ENCODE measurements at regions not wholly inside any gene's neighbourhood (a gene's known extent, or its start where the extent isn't known, plus 50 kb on each side); places are given as distances from the start of the nearest gene placed in this dataset.
A peak's percentile ranks its signal among the peaks of the same experiment; 100 is the strongest.

- TF ChIP-seq RERE (CRISPR knock-in tag; IDR thresholded peaks at IDR 0.05; ENCODE audit: borderline replicate concordance) (no peak), CXXC5 (CRISPR knock-in tag; IDR thresholded peaks at IDR 0.05) (no peak), NR4A1 (CRISPR knock-in tag; IDR thresholded peaks at IDR 0.05) (no peak), NR4A1 (tag; IDR thresholded peaks at IDR 0.05) (no peak), ZC3H4 (CRISPR knock-in tag; IDR thresholded peaks at IDR 0.05; ENCODE audit: borderline replicate concordance) (no peak), ZNF324 (CRISPR knock-in tag; IDR thresholded peaks at IDR 0.05) (no peak), KAT8 (IDR thresholded peaks at IDR 0.05; ENCODE audit: low read depth) (no peak), KLF10 (CRISPR knock-in tag; IDR thresholded peaks at IDR 0.05) (no peak), ARID1B (IDR thresholded peaks at IDR 0.05) (no peak), MBD2 (IDR thresholded peaks at IDR 0.05; ENCODE audit: borderline replicate concordance, low read depth) (no peak), TOE1 (IDR thresholded peaks at IDR 0.05; ENCODE audit: borderline replicate concordance) (no peak), TOE1 (CRISPR knock-in tag; IDR thresholded peaks at IDR 0.05; ENCODE audit: borderline replicate concordance, low read depth) (no peak), PHTF2 (CRISPR knock-in tag; IDR thresholded peaks at IDR 0.05) (no peak)
- TF ChIP-seq, protein P1, sequence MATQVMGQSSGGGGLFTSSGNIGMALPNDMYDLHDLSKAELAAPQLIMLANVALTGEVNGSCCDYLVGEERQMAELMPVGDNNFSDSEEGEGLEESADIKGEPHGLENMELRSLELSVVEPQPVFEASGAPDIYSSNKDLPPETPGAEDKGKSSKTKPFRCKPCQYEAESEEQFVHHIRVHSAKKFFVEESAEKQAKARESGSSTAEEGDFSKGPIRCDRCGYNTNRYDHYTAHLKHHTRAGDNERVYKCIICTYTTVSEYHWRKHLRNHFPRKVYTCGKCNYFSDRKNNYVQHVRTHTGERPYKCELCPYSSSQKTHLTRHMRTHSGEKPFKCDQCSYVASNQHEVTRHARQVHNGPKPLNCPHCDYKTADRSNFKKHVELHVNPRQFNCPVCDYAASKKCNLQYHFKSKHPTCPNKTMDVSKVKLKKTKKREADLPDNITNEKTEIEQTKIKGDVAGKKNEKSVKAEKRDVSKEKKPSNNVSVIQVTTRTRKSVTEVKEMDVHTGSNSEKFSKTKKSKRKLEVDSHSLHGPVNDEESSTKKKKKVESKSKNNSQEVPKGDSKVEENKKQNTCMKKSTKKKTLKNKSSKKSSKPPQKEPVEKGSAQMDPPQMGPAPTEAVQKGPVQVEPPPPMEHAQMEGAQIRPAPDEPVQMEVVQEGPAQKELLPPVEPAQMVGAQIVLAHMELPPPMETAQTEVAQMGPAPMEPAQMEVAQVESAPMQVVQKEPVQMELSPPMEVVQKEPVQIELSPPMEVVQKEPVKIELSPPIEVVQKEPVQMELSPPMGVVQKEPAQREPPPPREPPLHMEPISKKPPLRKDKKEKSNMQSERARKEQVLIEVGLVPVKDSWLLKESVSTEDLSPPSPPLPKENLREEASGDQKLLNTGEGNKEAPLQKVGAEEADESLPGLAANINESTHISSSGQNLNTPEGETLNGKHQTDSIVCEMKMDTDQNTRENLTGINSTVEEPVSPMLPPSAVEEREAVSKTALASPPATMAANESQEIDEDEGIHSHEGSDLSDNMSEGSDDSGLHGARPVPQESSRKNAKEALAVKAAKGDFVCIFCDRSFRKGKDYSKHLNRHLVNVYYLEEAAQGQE (IDR thresholded peaks at IDR 0.05; ENCODE audit: borderline replicate concordance) = peak; percentile 70
- TF ChIP-seq, protein P1 (CRISPR knock-in tag; IDR thresholded peaks at IDR 0.05; ENCODE audit: low read depth) = no peak
These were observed 105.6 kb upstream of the COL1A2 start (continued) for GRCh38 chr7:94289071-94289470.
